HG02571 (cell line): ENCODE measurements at regions not wholly inside any gene's neighbourhood (a gene's known extent, or its start where the extent isn't known, plus 50 kb on each side); places are given as distances from the start of the nearest gene placed in this dataset.
"Not testable (repeated sequence)": the region's sequence is repeated elsewhere in the genome, so short reads cannot be mapped to it uniquely, and the experiment has no call there.

Source experiments
- ATAC-seq: cut with Tn5 transposase; IDR thresholded peaks from one replicate; pipeline ENCODE4 v1.9.1; 2021; ENCODE audit warnings: mild to moderate bottlenecking, moderate library complexity; ENCODE audit not compliant: unreplicated experiment

DNA sequence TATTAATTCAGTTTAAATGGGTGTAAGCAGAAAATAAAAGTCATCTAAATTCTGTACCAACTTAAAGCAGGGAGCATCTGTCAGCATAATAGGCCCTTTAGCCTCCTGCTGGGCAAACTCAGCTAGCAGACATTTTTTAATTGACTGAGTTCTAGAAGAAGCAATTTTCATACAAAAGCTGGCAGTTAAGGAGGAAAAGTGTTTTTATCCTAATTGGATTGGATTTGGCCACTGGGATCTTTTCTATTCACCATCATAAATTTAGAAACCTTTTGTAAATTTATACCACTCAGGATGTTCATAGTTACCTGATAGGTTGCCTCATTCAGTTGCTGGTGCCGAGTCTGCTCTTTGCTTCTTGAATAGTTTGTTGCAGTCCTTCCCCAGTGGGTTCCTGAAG is 262.7 kb upstream of the FSIP2 start:
- no peak for ATAC-seq

DNA sequence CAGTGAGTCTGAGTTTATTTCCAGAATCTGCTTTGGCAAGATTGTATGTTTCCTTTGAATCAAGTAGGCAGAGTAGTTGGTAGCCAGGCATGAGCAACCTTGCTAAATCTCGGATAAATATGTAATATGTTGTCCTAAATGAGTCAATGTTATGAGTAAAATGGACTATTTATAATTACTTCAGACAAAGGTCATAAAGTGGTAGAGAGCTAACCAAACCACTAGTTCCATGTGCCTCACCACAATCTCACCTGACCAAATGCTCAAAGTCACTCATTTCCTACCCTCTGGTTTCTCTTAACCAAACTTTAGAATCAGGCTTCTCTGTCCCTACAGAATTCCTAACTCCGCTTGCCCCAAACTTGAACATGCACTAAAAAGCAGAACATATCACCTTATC is 261.2 kb upstream of the FSIP2 start:
- no peak for ATAC-seq

DNA sequence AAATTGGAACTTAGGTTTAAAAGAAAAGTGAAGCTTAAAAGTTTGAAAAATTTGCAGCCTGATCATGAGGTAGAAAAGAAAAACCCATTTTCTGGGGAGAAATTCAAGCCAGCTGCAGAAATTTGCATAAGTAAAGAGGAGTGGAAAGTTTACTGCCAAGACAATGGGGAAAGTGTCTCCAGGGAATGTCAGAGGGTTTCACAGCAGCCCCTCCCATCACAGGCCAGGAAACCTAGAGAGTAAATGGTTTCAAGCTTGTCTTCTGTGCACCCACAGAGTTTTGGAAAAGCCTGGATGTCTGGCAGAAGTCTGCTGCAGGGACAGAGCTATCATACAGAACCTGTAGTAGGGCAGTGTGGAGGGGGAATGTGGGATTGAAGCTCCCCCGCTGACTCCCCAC is 254.0 kb upstream of the FSIP2 start:
- no peak for ATAC-seq

DNA sequence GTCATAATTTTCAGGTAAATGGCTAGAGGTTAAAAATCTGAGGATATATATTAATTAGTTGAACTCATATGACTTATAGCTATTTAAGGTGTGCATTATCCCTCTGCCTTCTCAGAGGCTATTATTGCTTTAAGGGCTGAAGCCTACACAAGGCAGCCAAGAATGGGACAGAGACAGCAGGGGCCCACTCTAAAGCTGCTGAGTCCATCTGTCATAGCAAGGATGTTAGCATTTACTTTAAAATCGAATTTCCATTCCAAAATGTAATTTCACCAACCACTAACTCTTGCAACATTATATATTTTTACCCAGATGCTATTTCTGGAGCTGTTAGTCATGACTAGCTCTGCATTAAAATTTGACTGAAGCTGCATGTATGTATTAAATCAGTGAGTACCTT is 236.3 kb upstream of the FSIP2 start:
- ATAC-seq, result no peak

DNA sequence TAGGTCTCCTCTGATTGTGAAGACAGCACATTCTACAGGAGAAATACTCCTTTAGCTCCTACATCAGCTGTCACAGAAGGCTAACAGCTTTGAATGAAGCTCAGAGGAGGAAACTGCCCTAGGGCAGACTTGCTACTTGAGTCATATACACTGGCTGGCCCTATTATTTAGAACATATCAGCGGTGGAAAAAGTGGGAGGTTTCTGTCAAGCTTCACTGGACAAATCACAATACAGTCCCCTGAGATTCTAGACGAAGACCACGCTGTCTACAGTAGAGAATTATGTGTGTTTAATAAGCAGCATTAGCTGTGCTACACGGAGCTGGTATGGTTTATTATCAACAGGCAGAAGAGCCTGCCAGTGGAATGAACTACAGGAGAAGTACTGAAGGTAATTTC is 230.9 kb upstream of the FSIP2 start:
- ATAC-seq, result no peak

DNA sequence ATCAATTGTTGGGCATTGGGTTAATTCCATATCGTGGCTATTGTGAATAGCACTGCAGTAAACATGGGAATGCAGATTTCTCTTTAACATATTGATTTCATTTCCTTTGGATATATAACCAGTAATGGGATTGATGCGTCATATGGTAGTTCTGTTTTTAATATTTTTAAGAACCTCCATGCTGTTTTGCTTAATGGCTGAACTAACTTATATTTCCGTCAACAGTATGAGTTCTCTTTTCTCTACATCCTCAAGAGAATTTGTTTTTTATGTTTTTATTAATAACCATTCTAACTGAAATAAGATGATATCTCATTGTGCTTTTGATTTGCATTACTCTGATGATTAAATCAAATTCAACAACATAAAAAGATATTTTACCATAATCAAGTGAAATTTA is 228.5 kb upstream of the FSIP2 start:
- no peak for ATAC-seq

DNA sequence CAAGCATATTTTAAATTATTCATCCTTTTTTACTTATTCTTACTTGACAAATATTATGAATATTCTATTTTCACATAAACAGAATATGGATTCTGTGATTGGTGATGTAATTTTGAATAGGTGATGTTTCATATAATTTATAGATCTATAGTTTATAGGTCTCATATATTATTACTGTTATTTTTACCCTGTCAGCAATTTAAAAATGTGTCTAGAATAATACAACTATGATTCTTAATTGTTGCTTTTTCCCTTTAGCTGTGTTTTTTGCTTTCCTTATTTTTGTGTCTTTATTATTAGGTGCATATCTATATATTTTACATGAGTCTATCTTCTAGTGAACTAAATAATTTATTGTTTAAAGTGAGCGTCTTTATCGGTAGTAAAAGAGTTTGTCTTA is 226.7 kb upstream of the FSIP2 start:
- no peak for ATAC-seq

DNA sequence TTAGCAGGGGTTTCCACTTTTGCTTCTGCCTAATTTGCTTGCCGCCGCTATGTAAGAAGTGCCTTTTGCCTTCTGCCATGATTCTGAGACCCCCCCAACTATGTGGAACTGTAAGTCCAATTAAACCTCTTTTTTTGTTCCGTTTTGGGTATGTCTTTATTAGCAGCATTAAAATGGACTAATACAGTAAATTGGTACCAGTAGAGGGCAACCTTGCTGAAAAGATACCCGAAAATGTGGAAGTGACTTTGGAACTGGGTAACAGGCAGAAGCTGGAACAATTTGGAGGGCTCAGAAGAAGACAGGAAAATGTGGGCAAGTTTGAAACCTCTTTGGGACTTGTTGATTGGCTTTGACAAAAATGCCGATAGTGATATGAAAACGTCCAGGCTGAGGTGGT is 216.1 kb upstream of the FSIP2 start:
- ATAC-seq, result no peak

DNA sequence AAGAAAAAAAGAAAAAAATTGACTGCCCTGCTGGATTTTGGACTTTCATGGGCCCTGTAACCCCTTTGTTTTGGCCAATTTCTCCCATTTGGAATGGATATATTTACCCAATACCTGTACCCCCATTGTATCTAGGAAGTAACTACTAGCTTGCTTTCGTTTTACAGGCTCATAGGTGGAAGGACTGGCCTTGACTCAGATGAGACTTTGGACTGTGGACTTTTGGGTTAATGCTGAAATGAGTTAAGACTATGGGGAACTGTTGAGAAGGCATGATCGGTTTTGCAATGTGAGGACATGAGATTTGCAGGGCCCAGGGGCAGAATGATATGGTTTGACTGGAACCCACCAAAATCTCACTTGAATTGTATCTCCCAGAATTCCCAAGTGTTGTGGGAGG is 214.4 kb upstream of the FSIP2 start:
- not testable (repeated sequence) for ATAC-seq

DNA sequence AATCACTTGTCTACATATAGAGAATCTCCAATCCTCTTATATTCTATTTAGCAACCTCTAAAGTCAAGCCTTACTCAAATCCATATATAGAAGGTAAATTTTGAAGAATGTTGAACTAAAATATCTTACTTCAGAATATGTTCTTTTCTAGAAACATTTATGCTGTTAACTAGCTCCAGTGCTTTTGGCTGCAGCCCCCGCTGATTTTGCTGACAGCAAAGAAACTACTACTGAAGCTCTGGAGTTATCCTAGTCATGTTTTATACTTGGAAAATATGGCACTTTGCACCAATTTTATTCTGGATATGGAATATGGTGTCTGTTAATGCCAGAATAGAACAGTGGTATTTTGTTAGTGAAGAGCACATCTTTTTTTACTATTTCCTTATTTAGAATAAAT is 212.4 kb upstream of the FSIP2 start:
- no peak for ATAC-seq

DNA sequence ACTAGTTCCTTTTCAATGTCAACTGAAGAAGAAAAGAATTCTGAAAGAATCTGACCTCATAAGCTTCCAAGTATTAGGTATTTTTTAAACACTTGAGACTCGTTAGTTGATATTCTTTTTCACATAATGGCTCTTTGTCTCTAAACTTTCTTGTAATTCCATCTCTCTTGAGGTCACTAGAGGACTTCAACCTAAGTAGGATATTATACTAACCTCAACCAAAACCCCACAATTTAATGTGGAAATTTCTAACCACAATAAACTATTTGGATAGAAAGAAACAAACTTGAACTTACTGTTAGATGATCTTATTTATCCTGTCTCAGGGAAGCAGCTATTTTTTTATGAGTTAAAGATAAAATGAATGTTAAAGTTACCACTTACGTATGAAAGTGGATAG is 206.9 kb upstream of the FSIP2 start:
- ATAC-seq, result no peak

DNA sequence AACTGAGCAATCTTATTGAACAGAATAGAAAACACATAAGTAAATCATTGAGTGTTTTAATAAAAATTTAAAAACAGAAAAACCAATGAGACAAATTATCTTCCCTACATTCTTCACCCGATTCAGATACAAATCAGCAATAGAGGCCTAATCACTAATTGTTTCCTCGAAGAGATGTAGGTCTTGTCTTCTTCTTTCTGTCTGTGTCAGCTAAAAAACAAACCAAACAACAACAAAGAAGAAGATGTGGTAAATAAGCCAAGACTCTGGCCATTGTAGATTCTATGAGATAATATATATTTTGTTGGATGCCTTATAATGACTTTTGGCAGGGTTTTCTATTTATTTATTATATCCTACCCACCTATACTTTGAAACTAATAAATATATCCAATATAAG is 200.9 kb upstream of the FSIP2 start:
- no peak for ATAC-seq

DNA sequence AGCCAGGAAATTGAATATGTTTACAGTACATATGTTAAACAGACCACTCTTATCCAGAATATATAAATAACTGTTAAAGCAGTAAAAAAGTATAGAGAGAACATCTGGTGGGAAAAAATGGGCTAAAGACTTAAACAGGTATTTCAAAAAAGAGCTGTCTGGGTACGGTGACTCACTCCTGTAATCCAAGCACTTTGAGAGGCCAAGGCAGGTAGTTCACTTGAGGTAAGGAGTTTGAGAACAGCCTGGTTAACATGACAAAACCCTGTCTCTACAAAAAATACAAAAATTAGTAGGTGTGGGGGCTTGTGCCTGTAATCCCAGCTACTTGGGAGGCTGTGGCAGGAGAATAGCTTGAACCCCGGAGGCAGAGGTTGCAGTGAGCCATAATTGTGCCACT is 171.4 kb upstream of the FSIP2 start:
- no peak for ATAC-seq

DNA sequence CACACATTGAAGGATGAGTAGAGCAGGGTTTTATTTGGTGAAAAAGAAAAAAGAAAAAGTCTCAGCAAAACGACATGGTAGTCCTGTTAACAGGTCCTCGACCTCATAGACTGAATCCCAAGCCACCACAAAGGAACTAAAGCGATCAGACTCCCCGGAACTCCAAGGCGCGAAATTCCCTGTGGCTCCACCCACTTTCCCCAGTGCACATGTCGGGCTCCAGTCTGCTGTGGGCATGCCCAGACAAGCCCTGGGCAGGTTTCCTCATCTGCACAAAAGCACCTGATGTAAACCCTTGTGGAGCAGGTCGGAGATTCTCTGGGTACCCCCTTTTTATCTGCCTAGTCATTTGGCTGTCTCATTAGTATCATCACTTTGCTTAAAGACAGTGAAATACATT is 170.7 kb upstream of the FSIP2 start:
- ATAC-seq, result no peak

DNA sequence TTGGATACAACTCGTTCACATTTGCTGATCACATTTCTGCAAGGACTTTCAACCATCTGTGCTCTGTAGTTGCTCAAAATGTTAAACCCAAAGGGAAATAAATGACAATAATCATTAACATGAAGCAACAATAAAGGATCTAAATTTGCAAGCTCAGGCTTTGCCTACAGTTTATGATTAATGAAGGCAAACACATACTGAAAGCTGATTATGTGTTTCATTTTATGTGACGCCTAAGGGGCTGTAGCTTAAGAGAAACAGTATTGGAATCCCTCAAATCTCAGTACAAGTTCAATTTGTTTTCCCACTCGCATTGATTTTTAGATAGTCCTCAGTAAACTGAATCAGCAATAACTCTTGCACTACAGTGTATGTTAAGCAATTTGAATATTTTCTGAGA is 160.3 kb upstream of the FSIP2 start:
- no peak for ATAC-seq

DNA sequence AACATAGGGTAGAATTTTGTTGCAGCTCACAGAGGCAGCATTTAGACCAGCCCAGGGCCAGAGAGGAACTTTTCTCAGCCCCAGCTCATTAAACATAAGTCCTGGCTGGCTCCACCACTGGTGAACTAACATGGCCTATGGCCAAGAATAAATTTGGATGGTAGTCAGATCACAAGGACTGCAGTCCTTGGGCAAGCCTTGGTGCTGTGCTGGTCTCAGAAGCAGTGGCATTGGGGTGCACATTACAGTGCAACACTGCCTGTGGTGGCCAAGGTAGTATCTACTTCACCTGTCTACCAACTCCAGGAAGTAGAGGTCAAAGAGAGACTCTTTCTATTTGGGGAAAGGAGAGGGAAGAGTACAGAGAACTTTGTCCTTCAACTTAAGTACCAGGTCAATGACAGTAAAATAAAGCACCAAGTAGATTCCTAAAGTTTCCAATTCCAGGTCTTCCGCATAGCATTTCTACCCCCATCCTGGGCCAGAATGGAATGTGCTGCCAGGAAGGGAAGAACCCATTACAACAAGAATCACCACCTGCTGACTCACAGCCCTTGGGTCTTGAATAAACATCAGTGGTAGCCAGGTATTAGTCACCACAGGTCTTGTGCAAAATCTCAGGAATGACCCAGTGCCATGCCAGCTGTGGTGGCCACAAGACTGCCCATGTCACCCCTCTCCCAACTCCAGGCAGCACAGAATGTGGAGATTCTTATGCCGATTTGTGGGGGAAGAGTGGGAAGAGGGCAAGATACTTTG is 155.4 kb upstream of the FSIP2 start:
- ATAC-seq, result no peak

DNA sequence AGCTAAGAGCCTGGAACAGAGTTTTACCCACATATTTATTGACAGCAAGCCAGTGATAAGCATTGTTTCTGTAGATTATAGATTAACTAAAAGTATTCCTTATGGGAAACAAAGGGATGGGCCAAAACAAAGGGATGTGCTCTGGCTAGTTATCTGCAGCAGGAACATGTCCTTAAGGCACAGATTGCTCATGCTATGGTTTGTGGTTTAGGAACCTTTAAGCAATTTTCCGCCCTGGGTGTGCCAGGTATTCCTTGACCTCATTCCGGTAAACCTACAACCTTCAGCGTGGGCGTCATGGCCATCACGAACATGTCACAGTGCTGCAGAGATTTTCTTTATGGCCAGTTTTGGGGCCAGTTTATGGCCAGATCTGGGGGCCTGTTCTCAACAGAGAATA is 153.4 kb upstream of the FSIP2 start:
- ATAC-seq, result not testable (repeated sequence)

DNA sequence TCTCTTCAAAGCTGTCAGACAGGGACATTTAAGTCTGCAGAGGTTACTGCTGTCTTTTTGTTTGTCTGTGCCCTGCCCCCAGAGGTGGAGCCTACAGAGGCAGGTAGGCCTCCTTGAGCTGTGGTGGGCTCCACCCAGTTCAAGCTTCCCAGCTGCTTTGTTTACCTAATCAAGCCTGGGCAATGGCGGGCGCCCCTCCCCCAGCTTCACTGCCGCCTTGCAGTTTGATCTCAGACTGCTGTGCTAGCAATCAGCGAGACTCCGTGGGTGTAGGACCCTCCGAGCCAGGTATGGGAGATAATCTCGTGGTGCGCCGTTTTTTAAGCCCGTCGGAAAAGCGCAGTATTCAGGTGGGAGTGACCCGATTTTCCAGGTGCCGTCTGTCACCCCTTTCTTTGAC is 147.3 kb upstream of the FSIP2 start:
- not testable (repeated sequence) for ATAC-seq

DNA sequence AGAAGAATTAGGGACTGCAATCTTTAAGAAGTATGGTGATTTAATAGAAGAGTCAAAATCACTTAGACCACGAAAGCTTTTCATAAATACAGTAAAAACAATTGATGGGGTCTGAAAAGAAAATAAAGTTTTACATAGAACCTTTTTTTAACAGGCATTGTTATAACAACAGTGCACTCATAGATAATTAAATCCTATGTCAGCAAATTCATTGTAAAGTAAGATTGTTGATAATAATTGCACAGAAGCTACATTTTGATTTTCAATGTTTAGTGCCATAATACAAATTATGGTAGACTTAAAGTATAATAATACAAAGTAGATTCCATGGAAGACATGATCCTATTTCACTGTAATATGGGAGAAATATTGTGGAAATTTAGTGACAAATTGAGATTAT is 130.7 kb upstream of the FSIP2 start:
- no peak for ATAC-seq

DNA sequence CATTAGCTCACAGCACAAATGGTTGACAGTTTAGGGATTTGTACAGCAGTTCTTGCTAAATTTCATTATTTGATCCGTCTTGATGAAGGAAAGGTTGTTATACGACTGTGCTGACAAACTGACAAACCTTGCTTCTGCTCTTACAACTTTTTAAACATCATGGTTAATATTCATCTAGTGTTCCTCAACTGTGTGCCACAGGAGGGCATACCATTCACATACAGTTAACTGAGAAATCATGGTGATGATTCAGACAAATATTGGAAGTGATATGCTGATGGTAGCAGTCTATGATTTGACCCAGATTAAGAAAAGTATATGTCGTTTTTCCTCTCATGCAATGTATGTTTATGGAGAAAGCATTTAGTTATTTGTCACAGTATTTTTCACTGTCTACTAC is 129.8 kb upstream of the FSIP2 start:
- no peak for ATAC-seq

DNA sequence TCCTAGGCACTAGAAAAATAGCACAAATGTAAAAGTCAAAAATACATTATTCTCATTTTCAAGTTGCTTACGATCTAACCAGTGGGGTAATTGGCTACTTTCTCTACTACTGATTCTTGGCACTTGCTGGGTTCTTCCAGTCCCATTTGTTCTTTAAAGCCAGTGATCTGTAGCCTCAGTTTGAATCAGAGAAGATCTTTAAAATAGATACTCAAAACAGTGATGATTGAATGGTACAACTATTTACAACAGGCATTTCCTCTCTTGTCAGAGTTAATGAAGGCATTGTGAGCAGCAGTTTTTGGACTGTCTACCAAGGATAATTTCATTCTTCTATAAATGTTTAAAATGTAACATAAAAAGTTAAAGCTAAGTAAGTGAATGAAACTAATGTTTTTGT is 128.3 kb upstream of the FSIP2 start:
- no peak for ATAC-seq

DNA sequence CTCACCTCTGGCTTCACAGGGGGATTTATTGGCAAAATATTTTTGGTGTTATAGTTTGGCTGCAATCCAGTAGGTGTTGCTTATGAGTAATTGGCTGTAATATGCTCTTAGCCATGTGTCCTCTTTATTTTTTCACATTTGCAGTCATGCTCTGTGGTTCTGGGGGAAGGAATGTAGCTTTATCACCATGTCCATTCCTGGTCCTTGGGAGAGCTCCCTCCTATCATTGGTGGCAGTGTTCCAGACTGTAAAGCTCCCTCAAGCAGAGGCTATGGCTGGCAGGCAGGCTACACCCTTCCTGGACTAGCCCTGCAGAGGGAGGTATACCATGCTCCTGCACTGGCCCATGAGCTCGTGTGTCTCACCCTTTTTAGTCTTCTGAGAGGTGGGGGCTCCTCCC is 120.0 kb upstream of the FSIP2 start:
- ATAC-seq, result no peak

DNA sequence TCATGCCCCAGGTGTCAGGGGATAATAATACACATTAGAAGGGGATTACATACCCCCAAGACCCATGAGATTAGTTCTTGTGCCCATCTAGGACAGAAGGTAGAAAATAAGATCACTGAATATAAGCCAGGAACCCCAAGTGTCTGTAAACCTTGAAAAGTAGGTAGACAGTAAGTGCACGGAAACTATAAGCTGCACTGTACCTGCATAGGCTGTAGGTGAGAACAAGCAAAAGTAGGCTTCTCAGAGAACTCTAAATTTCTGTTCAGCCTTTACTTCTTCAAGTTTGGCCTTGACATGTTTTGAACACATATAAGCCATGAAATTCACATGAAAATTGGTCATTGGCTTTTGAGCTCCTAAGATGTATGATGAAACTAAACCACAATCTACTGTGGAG is 113.0 kb upstream of the FSIP2 start:
- ATAC-seq, result no peak
